ENCODE measurements at regions not wholly inside any gene's neighbourhood (a gene's known extent, or its start where the extent isn't known, plus 50 kb on each side); places are given as distances from the start of the nearest gene placed in this dataset.

GRCh38 chr6:51559059-51559458 lies 528.4 kb downstream of the PKHD1 start:
- no peak for DNase-seq

- no peak for DNase-seq
Measured at GRCh38 chr6:51562198-51562597, 525.2 kb downstream of the PKHD1 start.

All from hematopoietic multipotent progenitor cell treated with erythropoietin and hydrocortisone succinate and interleukin-3 and kit ligand, for 4 days (in vitro differentiated cells).